HG02981 (cell line): ENCODE measurements at regions not wholly inside any gene's neighbourhood (a gene's known extent, or its start where the extent isn't known, plus 50 kb on each side); places are given as distances from the start of the nearest gene placed in this dataset.
"Not testable (repeated sequence)": the region's sequence is repeated elsewhere in the genome, so short reads cannot be mapped to it uniquely, and the experiment has no call there.

ENCODE experiments used
- ATAC-seq: cut with Tn5 transposase; IDR thresholded peaks from one replicate; pipeline ENCODE4 v1.9.1; 2021; ENCODE audit warnings: mild to moderate bottlenecking, moderate library complexity; ENCODE audit not compliant: unreplicated experiment

DNA sequence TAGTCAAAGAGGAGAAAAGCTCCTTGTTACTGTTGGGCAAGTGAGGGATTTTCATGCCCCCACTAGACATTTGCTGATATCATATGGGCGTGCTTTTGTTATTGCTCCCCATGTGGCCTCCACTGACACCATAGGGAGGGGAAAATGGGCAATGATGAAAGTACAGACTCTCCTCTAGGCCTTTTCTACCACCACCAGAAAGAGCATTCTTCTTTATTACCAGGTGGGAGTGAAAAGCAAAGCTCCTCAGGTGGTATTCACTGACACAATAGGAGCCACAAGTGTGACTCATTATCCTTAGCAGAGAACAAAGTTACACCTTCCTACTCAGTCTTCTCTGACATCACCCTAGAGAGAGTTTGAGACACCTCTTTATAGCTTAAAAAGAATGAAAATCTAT lies 667.1 kb downstream of the LTN1 start:
- no peak for ATAC-seq

DNA sequence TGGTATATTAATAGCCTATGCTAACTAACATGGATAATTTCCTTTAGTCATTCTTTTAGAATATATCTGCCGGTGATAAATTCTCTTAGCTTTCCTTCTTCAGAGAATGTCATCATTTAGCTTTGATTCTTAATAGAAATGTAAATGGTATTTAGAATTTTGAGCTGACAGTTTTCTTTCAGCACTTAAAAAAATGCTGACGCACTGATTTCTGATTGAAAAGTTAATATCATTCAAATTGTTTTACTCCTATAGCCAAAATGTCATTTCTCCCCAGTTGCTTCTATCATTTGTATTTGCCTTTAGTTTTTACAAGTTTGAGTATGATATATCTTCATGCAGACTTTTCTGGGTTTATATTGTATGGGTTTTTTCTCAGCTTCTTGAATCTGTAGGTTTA lies 668.0 kb downstream of the LTN1 start:
- no peak for ATAC-seq

DNA sequence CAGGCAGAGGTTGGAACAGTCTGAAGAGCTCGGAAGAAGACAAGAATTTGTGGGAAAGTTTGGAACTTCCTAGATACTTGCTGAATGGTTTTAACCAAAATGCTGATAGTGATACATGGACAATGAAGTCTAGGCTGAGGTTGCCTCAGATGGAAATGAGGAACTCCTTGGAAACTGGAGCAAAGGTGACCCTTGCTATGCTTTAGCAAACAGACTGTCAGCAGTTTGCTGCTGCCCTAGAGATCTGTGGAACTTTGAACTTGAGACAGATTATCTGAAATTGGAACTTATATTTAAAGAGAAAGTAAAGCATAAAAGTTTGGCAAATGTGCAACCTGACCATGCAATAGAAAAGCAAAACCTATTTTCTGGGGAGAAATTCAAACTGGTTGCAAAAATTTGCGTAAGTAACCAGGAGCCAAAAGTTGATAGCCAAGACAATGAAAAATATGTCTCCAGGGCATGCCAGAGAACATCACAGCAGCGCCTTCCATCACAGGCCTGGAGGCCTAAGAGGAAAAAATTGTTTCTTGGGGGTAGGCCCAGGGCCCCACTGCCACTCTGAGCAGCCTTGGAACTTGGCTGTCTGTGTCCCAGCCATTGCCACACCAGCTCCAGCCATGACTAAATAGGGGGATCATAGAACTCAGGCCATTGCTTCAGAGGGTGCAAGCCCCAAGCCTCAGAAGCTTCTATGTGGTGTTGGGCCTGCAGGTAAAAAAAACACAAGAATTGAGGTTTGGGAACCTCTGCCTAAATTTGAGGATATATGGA lies 675.3 kb downstream of the LTN1 start:
- ATAC-seq: no peak

DNA sequence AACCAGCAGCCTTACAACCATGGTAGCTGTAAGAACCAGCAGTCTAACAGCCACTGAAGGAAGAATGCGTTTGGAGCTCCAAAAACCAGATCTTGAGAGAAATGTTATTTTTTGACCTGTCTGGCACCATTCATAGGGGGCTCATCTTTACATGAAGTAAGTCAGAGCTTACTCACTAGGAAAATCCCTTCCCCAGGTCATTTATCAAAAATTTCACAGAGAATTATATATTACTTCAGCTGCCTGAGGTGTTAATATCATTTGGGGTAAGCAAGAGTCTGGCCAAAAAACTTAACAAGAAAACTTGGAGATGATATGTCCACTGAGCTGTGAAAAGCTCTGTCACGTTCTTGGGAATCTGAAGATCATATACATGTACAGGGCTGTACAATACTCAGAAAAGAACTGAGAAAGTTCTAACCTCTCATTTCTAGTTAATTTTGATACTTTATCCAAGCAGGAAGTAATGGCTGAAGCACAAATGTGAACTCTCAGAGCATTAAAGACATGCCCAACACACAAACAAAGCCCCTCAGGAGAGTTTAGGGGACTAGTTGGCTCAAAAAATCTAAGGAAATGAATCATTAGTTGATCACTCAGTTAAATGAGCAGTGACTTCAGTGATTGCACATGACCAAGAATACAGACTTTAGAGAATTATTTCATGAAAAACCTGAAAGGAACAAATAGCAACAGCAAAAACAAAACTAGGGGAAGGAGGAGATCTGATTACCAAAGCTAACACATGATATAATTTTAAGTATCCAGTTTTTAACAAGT lies 681.1 kb downstream of the LTN1 start:
- ATAC-seq: no peak

DNA sequence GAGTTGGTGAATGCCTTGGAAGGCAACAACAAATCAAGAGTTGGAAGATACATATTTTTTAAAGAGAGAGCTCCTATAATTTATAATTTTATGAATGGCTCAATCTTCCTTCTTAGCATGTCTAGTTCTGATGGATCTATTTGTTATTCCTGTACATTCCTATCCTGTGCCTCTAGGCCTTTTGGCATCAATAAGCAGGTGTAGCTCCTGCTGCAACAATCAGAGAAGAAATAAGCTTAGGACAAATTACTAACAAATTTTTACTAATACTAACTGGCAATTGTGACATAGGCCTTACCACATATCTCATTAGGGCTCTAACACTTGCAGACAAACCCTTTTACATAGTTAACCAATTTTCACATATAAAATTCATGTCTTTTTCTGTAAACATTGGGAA lies 682.0 kb downstream of the LTN1 start:
- no peak for ATAC-seq

DNA sequence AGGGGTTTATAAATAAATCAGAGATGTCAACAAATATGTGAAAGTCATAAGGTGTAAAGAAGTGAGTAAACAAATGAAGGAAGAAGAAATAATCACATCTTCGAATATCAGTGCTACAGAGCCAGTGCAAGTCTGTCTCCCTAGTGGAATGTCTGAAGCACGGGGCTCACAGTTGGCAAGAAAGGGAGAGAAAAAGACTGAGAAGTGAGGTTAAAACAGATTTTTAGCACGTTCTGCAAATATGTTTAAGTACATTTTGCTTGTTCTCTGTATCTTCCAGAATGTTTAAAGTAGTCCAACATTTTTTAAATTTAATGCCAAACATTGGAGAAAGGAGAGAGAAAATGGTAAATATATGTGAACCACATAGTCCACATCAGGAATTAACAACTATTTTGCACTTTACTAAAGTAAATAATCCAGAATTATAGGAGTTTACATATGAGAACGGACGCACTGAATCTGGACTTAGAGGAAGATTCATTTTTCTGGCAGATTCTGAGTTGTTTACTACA lies 682.4 kb downstream of the LTN1 start:
- no peak for ATAC-seq

DNA sequence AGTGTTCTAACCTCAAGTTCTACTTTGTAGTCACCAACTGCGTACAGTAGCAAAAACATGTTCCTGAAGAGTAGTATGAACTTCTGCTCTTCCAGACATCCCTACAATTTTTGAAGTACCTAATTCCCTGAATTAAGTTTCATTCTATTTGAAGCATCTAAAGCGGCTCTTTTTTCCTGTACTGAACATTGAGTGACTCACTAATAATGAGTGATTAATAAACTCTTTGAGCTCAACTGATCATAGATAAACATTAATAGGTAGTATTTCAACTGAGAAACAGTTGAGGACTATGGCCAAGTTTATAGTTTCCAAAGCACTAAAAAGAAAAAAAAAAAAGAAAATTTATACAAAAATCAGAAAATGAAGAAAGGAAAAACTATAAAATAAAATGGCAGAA lies 683.1 kb downstream of the LTN1 start:
- no peak for ATAC-seq

DNA sequence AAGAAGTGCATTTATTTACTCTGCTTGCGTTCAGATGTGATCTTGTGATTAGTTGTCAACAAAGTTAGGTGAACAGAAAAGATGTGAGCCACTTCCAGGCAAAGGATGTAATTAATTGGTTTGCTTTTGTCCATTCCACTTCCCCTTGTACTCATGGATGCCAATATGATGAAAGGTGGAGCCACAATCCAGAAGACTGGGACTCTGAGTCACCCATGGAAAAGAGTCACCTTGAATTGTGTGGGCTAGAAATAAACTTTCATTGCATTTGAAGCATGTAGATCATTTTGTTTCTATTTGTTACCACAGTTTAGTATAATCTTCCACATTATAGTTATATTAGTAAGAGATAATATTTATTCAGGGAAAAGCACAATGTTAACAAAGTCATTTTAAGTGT lies 684.2 kb downstream of the LTN1 start:
- ATAC-seq: no peak

DNA sequence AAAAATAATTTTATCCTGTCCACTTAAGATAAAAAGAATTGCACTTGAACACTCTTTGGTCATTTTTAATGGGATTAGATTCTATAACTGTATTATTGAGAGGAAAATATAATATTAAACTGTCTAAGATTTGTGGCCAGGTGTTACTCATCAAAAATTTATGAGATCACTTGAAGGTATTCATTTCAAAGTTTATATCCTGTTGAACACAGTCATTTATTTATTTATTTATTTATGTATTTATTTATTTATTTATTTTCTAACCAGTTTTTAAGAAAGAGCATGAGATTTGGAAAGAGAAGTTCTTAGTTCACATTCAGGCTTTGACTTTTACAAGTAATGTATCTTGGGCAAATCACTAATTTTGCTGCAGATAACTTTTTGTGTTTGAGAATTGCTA lies 692.7 kb downstream of the LTN1 start:
- ATAC-seq: no peak

DNA sequence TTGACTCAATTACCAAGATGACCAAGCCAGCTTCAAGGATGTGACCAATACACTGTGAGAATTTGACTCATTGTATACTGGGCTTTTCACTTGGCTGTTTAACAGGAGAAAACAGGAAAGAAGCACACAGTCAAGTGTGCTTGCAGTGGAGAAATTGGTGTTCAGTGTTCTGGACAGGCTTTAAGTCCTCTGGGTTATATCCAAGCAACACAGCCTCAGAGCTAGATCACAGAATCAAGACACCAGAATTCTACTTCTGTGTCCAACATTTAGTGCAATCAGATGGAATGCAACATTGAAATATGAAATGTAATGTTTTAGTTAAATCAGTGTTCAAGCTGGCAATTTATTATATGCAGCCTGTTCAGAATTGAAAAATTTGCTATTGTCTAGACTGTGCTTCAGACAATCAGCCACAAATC lies 694.4 kb downstream of the LTN1 start:
- no peak for ATAC-seq

DNA sequence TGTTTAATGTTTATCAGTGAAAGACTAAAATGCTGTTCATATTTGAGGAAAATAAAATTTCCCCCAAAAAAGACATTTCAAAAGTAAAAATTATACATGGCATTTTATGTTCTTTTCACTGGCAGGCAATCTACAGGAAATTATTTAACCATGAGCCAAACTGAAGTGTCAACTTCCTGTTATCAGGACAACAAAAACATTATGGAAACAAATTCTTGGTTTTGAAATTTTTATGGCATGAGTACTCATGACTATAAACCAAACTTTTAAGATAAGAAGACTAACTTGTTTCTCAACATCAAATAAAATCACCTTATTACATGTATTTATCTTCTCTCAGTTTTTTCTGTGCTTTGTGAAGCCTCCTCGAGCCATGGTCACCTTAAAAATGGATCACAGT lies 698.6 kb downstream of the LTN1 start:
- ATAC-seq: no peak

DNA sequence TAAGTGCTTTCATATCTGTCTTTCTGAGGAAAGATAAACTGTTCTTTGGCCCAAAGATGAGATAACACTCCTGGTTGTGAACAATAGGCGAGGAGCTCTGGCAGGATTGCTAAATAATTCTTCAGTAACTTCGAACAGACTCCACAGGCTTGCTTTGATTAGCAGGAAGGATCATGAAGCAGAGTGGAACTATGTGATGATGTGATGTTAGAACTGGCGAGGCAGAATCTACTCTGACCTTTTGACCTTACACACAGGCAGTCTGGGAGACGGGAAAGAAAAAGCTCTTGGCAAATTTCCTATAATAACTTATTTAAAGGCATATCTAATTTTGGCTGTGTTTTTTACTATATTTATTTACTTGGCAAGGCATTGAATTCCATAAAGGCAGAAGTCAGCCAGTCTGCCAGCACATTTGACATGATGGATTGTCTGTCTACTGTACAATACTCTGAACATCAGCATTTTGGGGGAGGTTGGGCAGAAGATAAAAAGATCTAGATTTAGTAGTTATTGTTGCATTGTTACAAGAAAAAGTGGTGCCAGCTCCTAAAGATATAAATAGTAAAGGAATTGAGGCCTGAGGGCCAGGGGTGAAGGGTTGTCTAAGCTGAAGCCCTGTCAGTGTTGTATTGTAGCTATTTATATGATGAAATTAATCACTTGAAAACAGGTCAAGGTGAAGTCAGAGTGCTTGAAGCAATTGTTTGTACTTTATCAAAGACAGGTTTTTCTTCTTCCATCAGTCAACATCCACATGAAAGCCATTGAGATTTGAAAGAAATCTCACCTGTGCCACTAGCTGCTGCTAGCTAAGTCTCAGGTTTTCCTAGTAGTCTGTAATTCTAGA lies 708.8 kb downstream of the LTN1 start:
- no peak for ATAC-seq

DNA sequence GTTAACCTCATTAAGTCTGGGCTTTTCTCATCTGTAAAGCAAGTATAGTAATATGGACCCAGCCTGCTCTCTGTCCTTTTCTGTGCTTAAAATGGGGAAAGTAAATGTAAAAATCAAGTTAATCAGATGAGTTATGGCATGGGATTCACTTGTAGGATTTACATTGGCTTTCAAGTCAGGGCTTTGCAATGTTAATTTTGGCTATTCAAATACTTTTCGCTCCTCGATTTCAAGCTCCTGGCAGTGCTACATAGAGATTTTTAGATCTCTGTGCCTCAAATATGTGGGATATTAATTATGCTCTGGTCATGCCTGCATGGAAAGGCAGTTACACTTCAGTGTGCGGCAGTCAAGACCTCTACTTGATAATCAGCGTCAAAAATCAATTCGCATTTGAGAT lies 709.8 kb downstream of the LTN1 start:
- ATAC-seq: no peak

DNA sequence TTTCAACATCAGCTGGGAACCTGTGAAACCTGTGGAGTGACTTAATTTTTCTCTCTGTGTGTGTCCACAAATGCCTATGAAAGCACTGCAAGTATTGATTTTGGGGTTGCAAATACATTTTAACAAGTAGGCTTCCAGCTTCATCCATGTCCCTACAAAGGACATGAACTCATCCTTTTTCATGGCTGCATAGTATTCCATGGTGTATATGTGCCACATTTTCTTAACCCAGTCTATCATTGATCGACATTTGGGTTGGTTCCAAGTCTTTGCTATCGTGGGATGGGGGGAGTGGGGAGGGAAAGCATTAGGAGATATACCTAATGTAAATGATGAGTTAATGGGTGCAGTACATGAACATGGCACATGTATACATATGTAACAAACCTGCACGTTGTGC lies 711.3 kb downstream of the LTN1 start:
- ATAC-seq: not testable (repeated sequence)

DNA sequence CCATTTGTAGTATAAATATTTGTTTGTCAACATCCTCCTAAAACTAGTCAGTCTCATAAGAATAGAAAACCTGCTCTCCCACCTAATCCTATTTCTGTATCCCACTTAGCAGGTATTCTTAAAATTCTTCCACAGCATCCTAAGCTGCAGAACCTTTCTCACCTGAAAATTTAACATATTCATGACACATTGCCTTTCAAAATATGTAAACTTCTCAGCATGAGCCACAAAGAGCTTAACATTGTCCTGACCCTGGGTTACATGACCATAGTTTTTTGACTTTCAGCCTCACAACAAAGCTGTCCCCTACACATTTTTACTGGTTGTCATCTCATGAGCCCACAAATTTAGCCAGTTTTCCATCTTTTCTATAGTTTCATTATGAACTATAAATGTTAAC lies 712.1 kb downstream of the LTN1 start:
- ATAC-seq: no peak

DNA sequence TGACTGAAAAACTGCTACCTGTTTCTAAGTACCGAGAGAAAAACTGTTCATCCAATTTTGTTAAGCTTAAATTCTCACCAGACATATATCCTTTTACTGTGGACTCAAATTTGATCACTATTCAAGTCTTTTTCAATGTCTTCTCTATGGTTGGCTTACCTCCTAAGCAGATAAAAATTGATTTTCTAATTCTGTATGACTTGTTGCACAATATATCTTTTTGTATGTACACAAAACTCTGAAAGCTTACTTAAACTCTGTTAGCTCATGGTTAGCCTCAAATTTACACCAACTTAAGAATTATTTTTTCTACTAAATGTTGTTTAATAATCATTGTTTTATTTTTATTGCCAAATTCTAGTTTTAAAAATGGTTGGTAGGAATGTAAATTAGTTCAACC lies 715.4 kb downstream of the LTN1 start:
- ATAC-seq: no peak

DNA sequence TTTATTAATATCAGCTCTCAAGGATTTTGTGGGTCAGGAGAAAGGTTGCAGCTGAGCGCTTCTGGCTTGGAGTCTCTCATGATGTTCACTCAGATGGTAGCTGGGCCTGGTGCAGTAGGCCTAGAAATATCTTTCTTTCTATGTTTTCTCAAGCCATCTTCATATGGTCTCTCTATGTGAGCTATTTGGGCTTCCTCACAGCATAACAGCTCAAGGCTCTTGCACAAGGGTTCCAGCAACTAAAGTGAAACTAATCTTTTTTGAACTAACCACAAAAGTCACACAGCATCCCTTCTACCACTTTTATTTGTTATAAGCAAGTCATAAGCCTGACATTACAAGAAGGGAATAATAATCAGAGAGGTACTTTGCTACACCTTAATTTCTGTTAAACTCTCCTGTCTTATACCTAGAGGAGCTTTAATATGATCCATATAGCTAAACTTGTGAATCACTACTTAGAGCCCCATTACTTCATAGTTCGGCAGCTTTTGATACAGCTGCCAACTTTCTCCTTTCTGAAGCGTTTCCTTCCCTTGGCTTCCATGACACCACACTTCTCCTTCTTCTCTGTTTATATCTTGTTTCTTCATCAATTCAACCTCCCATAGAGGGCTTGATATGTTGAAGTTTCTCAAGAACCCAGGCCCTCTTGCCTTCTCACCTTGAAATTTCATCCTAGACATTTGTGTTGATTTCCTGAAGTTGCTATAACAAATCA lies 720.2 kb downstream of the LTN1 start:
- ATAC-seq: no peak

DNA sequence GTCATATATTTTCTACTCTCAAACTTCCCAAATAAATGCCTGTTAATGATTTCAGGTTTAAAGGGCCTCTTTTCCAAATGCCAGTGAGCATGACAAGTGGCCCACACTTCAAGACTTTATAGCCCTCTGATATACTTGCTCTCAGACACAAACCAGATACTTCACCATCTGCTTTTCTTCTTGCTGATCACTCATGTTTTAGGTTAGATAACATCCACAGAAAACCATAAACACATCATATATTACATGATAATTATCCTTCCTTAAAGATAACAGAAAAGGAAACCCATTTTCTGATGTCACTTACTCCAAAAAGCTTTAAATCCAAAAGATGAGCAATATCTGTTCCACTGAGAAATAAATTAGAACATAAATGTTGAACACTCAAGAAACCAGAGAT lies 723.5 kb downstream of the LTN1 start:
- no peak for ATAC-seq

DNA sequence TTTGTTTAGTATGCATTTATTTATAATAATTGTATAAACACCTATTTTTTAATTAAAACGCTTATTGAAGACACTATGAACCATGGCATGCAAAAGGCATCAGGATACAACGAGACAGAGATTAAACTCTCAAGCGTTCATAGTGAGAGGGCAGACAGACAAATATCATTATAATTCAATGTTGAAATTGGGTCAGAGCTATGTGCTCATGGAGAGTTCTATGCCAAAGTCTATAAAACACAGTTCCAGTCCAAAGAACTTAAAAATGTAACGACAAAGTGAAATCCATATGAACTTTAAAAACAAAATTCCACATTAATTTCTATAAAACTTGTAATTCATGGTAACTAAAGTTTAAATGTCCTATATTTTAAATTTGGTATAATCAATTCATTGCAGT lies 724.0 kb downstream of the LTN1 start:
- no peak for ATAC-seq

DNA sequence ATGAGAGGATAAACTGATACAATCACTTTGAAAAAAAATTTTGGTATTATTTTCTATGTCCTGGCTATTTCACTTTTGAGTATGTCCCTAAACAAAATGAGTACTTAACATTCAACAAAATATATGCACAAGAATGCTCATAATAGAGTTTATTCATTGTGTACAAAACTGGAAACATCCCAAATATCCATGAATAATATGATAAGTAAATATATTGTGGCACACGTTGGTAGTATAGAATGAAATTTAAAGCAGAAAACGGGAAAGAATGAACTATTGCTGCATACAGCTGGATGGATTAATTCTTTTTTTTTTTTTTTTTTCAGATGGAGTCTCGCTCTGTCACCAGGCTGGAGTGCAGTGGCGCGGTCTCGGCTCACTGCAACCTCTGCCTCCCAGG lies 725.2 kb downstream of the LTN1 start:
- ATAC-seq: no peak

DNA sequence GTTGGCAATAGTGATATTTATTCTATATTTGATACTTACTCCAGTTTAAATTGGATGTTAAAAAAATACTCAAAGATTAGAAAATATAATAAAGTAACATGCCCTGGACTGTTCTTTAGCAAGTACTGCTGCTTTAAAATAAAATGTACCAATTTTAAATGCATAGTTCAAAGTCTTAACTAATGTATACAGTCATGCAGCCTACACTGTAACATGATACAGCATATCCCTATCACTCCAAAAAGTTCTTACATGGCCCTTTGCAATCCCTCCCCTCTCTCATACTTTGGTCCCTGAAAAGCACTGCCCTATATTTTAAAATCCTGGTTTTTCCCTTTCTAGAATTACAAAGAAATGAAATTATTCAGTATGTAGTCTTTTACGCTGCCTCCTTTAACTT lies 726.6 kb downstream of the LTN1 start:
- ATAC-seq: no peak
